Prostate gland (tissue), 1 donor: ENCODE measurements at regions not wholly inside any gene's neighbourhood (a gene's known extent, or its start where the extent isn't known, plus 50 kb on each side); places are given as distances from the start of the nearest gene placed in this dataset.

ENCODE experiments used
- POLR2A ChIP-seq: fragments of 450-650 bp; IDR thresholded peaks from one replicate; pipeline ENCODE4 v1.6.1; 2016; ENCODE audit warnings: antibody characterized with exemption, mild to moderate bottlenecking
- POLR2AphosphoS5 ChIP-seq: sonication (generic); formaldehyde crosslinking; IDR thresholded peaks from one replicate; pipeline ENCODE4 v1.6.1; 2017; ENCODE audit warnings: antibody characterized with exemption

- TF ChIP-seq POLR2AphosphoS5 (no peak), POLR2A (no peak)
These were observed 116.8 kb upstream of the TNFAIP3 start for GRCh38 chr6:137750297-137750696.
